HepG2 (cell line): ENCODE measurements at regions not wholly inside any gene's neighbourhood (a gene's known extent, or its start where the extent isn't known, plus 50 kb on each side); places are given as distances from the start of the nearest gene placed in this dataset.
"Not testable (repeated sequence)": the region's sequence is repeated elsewhere in the genome, so short reads cannot be mapped to it uniquely, and the experiment has no call there.

Experiments used
- ATAC-seq: fragments of 200-7000 bp; cut with Tn5 transposase; 3 replicates; pipeline ENCODE4 v1.9.1; 2020; ENCODE audit warnings: mild to moderate bottlenecking, moderate library complexity
- BruUV-seq: library from RNA; stranded (reverse); fragments of 400-500 nt; replicated peaks from 2 replicates; lab custom pipeline; 2021; lab: Mats Ljungman, UMichigan
- CTCF ChIA-PET: fragments of 300-600 bp; formaldehyde crosslinking; extraction: SDS; loops from one replicate; lab custom pipeline; 2021; ENCODE audit warnings: low total read pairs, inconsistent platforms, low intra/inter-chr PET ratio; lab: Yijun Ruan, JAX
- POLR2A ChIA-PET: fragments of 350-600 bp; sonication (Branson Sonifier 250); formaldehyde crosslinking; loops from one replicate; lab custom pipeline; 2020; ENCODE audit warnings: antibody characterized with exemption, inconsistent platforms; lab: Yijun Ruan, JAX
- DNase-seq: peaks from one replicate; pipeline ENCODE4 v3.0.0-alpha.2; 2015; ENCODE audit warnings: low spot score
- FAIRE-seq: peaks from 3 replicates; lab custom pipeline; 2011; peaks lifted over from hg19 to GRCh38; lab: Jason Lieb, UNC
- H2AFZ ChIP-seq: one replicate; pipeline ENCODE4 v1.6.1; 2011; ENCODE audit warnings: low read length, inconsistent platforms
- H3K27ac ChIP-seq: fragments of 300-600 bp; 3 replicates; pipeline ENCODE4 v1.8.0; 2011; ENCODE audit warnings: mixed run types, mild to moderate bottlenecking, mixed read lengths, low read length, inconsistent platforms; ENCODE audit not compliant: insufficient read depth; ENCODE audit errors: extremely low read length
- H3K27me3 ChIP-seq, 2 experiments: fragments of 200-600 bp in 1 of 2; 2 replicates in 1 of 2; 3 replicates in 1 of 2; pipeline versions ENCODE4 v1.6.0 to v1.8.0; 2011; ENCODE audit warnings: low read length in 2 of 2, mild to moderate bottlenecking in 2 of 2, moderate library complexity in 2 of 2, inconsistent platforms in 1 of 2; ENCODE audit not compliant: insufficient read depth in 2 of 2, control insufficient read depth in 1 of 2
- H3K36me3 ChIP-seq, 2 experiments: fragments of 200-600 bp in 1 of 2; replicated peaks in 1 of 2; 2 replicates in 1 of 2; 3 replicates in 1 of 2; pipeline versions ENCODE4 v1.5.1 to v1.8.0; 2011; ENCODE audit warnings: low read length in 2 of 2, inconsistent platforms in 1 of 2; ENCODE audit not compliant: insufficient read depth in 2 of 2, control insufficient read depth in 1 of 2
- H3K4me1 ChIP-seq: 2 replicates; pipeline ENCODE4 v1.5.1; 2012; ENCODE audit warnings: low read length, inconsistent platforms; ENCODE audit not compliant: insufficient read depth
- H3K4me2 ChIP-seq: 2 replicates; pipeline ENCODE4 v1.6.0; 2011; ENCODE audit warnings: low read depth, low read length, inconsistent platforms
- H3K4me3 ChIP-seq, 3 experiments: fragments of 200-600 bp in 1 of 3; sonication (generic), shearing (Covaris generic) in 1 of 3; replicated peaks in 1 of 3; 2 replicates each; pipeline ENCODE4 v1.5.1; 2011 to 2016; ENCODE audit warnings: low read length in 3 of 3, inconsistent platforms in 2 of 3, low read depth in 2 of 3, mild to moderate bottlenecking in 2 of 3, control low read depth in 1 of 3, mixed read lengths in 1 of 3; ENCODE audit not compliant: insufficient read depth in 1 of 3
- H3K79me2 ChIP-seq: one replicate; pipeline ENCODE4 v1.6.1; 2011; ENCODE audit warnings: low read length, inconsistent platforms; ENCODE audit not compliant: insufficient read depth
- H3K9ac ChIP-seq: 2 replicates; pipeline ENCODE4 v1.6.0; 2011; ENCODE audit warnings: mild to moderate bottlenecking, low read depth, low read length, inconsistent platforms; ENCODE audit not compliant: insufficient read depth
- H3K9me3 ChIP-seq: 2 replicates; pipeline ENCODE4 v1.5.1; 2012; ENCODE audit warnings: mild to moderate bottlenecking, low read length
- H4K20me1 ChIP-seq: 2 replicates; pipeline ENCODE4 v1.6.0; 2011; ENCODE audit warnings: inconsistent platforms, mild to moderate bottlenecking, low read length, moderate library complexity; ENCODE audit not compliant: insufficient read depth
- CEBPB ChIP-seq: IDR thresholded peaks from 2 replicates; pipeline ENCODE4 v1.6.1; 2011; ENCODE audit warnings: low read depth, low read length, improper control_type of control experiment, borderline replicate concordance
- EEA1 ChIP-seq: sonication (generic); formaldehyde crosslinking; IDR thresholded peaks from 2 replicates; pipeline ENCODE4 v1.5.1; 2020; ENCODE audit warnings: mild to moderate bottlenecking, missing genetic modification reagents, borderline replicate concordance
- HOMEZ ChIP-seq: IDR thresholded peaks from 2 replicates; pipeline ENCODE4 v1.6.1; 2016; ENCODE audit warnings: low read depth
- HOXA5 ChIP-seq: sonication (generic); formaldehyde crosslinking; IDR thresholded peaks from 2 replicates; pipeline ENCODE4 v1.4.0; 2020; ENCODE audit warnings: missing genetic modification reagents
- MAFG ChIP-seq: sonication (generic); formaldehyde crosslinking; IDR thresholded peaks from 2 replicates; pipeline ENCODE4 v1.5.1; 2020; ENCODE audit warnings: mild to moderate bottlenecking, missing genetic modification reagents
- MATR3 ChIP-seq: sonication (generic); formaldehyde crosslinking; IDR thresholded peaks from 2 replicates; pipeline ENCODE4 v1.4.0; 2020; ENCODE audit warnings: missing genetic modification reagents
- NPAS2 ChIP-seq: sonication (generic); formaldehyde crosslinking; IDR thresholded peaks from 2 replicates; pipeline ENCODE4 v1.8.0; 2022; ENCODE audit warnings: mild to moderate bottlenecking, missing genetic modification reagents, borderline replicate concordance
- SETDB1 ChIP-seq: sonication (generic); formaldehyde crosslinking; IDR thresholded peaks from 2 replicates; pipeline ENCODE4 v1.5.1; 2020; ENCODE audit warnings: missing genetic modification reagents, mild to moderate bottlenecking, borderline replicate concordance
- U2AF1 ChIP-seq: fragments of 200-400 bp; formaldehyde crosslinking; optimal IDR thresholded peaks from 2 replicates; pipeline ENCODE3; 2017; ENCODE audit warnings: mild to moderate bottlenecking, low read depth, low read length
- ZFP37 ChIP-seq: sonication (generic); formaldehyde crosslinking; IDR thresholded peaks from 2 replicates; pipeline ENCODE4 v1.4.0; 2020; ENCODE audit warnings: missing genetic modification reagents, borderline replicate concordance
- ZNF749 ChIP-seq: sonication (generic); formaldehyde crosslinking; IDR thresholded peaks from 2 replicates; pipeline ENCODE4 v1.8.0; 2022; ENCODE audit warnings: mild to moderate bottlenecking, missing genetic modification reagents, moderate library complexity, borderline replicate concordance
- ZNF75D ChIP-seq: sonication (generic); formaldehyde crosslinking; IDR thresholded peaks from 2 replicates; pipeline ENCODE4 v1.8.1; 2023; ENCODE audit warnings: missing genetic modification reagents, mild to moderate bottlenecking, borderline replicate concordance
- WGBS: methylation state at CpG from one replicate; pipeline ENCODE4 v1.1.6; 2017; ENCODE audit warnings: low lambda C conversion rate; 5-methylcytosine and 5-hydroxymethylcytosine counted together
- in situ Hi-C: cut with HindIII; loops from 2 replicates; pipeline ENCODE4 v1.10.0; 2017; ENCODE audit warnings: low pct_unique_long_range_greater_than_20kb; ENCODE audit not compliant: extremely low pct_ligation_motif_present
- intact Hi-C: fragments of 100-400 bp; cut with micrococcal nuclease; formaldehyde crosslinking; loops from one replicate; pipeline ENCODE4 v1.10.0; 2022; ENCODE audit not compliant: unreplicated experiment

- H3K4me3 ChIP-seq, H3K27me3 ChIP-seq, POLR2A ChIA-PET, H3K27ac ChIP-seq, H3K9ac ChIP-seq, CTCF ChIA-PET, H3K4me1 ChIP-seq, H3K36me3 ChIP-seq, BruUV-seq, H3K4me2 ChIP-seq, H3K9me3 ChIP-seq: not testable (repeated sequence)
- WGBS, result 13% methylated on average over 4 of the region's 5 CpGs
- TF ChIP-seq MAFG (CRISPR knock-in tag), result peak; percentile 33; the same call in 1 of the 2 replicates
- TF ChIP-seq, all 625 proteins: peak for 1; not testable (repeated sequence) for 624
- DNase-seq, in situ Hi-C loops, FAIRE-seq, H4K20me1 ChIP-seq, intact Hi-C loops, ATAC-seq, H3K79me2 ChIP-seq, H2AFZ ChIP-seq: not testable (repeated sequence)
Observed at GRCh38 chr12:128113250-128113649, 153.7 kb upstream of the TMEM132C start.

- ChIA-PET POLR2A (no interaction called here), CTCF (no interaction called here)
- no peaks in the 10 kb centered on the region for H3K36me3 ChIP-seq
- ATAC-seq (no peak), FAIRE-seq (no peak), DNase-seq (no peak)
- no peak overlapping the region for H3K4me2 ChIP-seq
- H3K27ac ChIP-seq, result no peak overlapping the region
- no peaks in the 10 kb centered on the region for H3K4me1 ChIP-seq
- H3K9me3 ChIP-seq, result peaks cover 8% of the 10 kb centered on the region
- BruUV-seq, result no TSS peak
- H3K4me3 ChIP-seq, result no peak overlapping the region
- no peaks in the 10 kb centered on the region for H4K20me1 ChIP-seq
- intact Hi-C loops, result no loop called here
- H3K79me2 ChIP-seq, result no peaks in the 10 kb centered on the region
- H2AFZ ChIP-seq, result no peak overlapping the region
- TF ChIP-seq NPAS2 (CRISPR knock-in tag), result no peak
- WGBS, result 21% methylated on average over 2 of the region's 2 CpGs
- in situ Hi-C loops, result no loop called here
- no peaks in the 10 kb centered on the region for H3K27me3 ChIP-seq
- H3K9ac ChIP-seq, result no peak overlapping the region
Observed at GRCh38 chr12:128114485-128114884, 152.5 kb upstream of the TMEM132C start.

GRCh38 chr12:128116537-128116936, 150.4 kb upstream of the TMEM132C start:
- POLR2A ChIA-PET, result no interaction called here
- TF ChIP-seq ZFP37 (CRISPR knock-in tag) (no peak), ZNF749 (CRISPR knock-in tag) (no peak), CEBPB (no peak), ZNF75D (CRISPR knock-in tag) (no peak), U2AF1 (no peak), SETDB1 (no peak), HOXA5 (CRISPR knock-in tag) (no peak), MATR3 (CRISPR knock-in tag) (no peak), EEA1 (CRISPR knock-in tag) (no peak), HOMEZ (CRISPR knock-in tag) (no peak)

More at GRCh38 chr12:128116537-128116936, 150.4 kb upstream of the TMEM132C start:
- Histone ChIP-seq H3K36me3 (no peaks in the 10 kb centered on the region), H3K79me2 (no peaks in the 10 kb centered on the region), H3K4me2 (no peak overlapping the region), H3K27me3 (no peaks in the 10 kb centered on the region), H3K9me3 (peaks cover 19% of the 10 kb centered on the region), H2AFZ (no peak overlapping the region), H3K4me3 (no peak overlapping the region), H3K4me1 (no peaks in the 10 kb centered on the region), H3K9ac (no peak overlapping the region), H3K27ac (no peak overlapping the region), H4K20me1 (no peaks in the 10 kb centered on the region)
- 64% methylated on average over 5 of the region's 5 CpGs for WGBS
- no peak for ATAC-seq
- CTCF ChIA-PET, result no interaction called here
- intact Hi-C loops, result no loop called here
- no peak for DNase-seq
- in situ Hi-C loops, result no loop called here
- BruUV-seq, result no TSS peak
- FAIRE-seq, result no peak
